ENCODE measurements at regions not wholly inside any gene's neighbourhood (a gene's known extent, or its start where the extent isn't known, plus 50 kb on each side); places are given as distances from the start of the nearest gene placed in this dataset.

DNA sequence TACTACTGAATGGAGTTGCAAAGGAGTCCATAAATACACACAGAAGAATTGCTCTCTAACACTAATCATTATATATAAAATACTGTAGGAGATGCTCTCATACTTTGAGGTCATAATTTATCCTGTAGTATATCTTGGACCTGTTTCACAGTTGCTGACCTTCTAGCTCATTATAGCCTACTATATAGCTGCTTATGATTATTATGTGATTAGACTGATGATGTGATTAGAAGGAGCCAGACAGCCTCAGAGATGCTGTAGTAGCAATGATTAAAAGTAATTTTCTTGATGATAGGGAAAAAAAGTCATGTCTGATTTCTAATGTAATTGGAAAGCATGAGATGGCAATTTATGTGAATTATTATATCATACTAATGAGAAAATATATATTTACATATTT lies 455.7 kb downstream of the CNTNAP4 start:
- no peak overlapping the region for H3K4me3 ChIP-seq (ENCODE audit: low read depth, low read length, poor library complexity, severe bottlenecking)
- no TSS peak for BruUV-seq (replicated peaks)
- ChIA-PET POLR2A (ENCODE audit: low non-redundant PET) (no interaction called here), CTCF (no interaction called here)
- intact Hi-C loops (cut with micrococcal nuclease; ENCODE audit: unreplicated experiment), result no loop called here
- H3K9me3 ChIP-seq (ENCODE audit: low read depth, low read length, poor library complexity, severe bottlenecking), result no peaks in the 10 kb centered on the region
- no peaks in the 10 kb centered on the region for H3K27me3 ChIP-seq (replicated peaks; ENCODE audit: insufficient read depth, low read depth, low read length, poor library complexity)
- H3K27ac ChIP-seq (ENCODE audit: low read depth, low read length, poor library complexity, severe bottlenecking), result no peak overlapping the region
- no peaks in the 10 kb centered on the region for H3K4me1 ChIP-seq (ENCODE audit: insufficient read depth, low read length, poor library complexity, severe bottlenecking)
- no peak for TF ChIP-seq EZH2 (IDR thresholded peaks at IDR 0.05; ENCODE audit: borderline replicate concordance, low read depth, low read length, poor library complexity, severe bottlenecking)
- TF ChIP-seq, protein P1, sequence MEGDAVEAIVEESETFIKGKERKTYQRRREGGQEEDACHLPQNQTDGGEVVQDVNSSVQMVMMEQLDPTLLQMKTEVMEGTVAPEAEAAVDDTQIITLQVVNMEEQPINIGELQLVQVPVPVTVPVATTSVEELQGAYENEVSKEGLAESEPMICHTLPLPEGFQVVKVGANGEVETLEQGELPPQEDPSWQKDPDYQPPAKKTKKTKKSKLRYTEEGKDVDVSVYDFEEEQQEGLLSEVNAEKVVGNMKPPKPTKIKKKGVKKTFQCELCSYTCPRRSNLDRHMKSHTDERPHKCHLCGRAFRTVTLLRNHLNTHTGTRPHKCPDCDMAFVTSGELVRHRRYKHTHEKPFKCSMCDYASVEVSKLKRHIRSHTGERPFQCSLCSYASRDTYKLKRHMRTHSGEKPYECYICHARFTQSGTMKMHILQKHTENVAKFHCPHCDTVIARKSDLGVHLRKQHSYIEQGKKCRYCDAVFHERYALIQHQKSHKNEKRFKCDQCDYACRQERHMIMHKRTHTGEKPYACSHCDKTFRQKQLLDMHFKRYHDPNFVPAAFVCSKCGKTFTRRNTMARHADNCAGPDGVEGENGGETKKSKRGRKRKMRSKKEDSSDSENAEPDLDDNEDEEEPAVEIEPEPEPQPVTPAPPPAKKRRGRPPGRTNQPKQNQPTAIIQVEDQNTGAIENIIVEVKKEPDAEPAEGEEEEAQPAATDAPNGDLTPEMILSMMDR (conservative IDR thresholded peaks at IDR 0.05; ENCODE audit: low read depth, low read length), result no peak
- no peak for DNase-seq (ENCODE audit: low spot score)
- H3K36me3 ChIP-seq (ENCODE audit: insufficient read depth, low read length, poor library complexity, severe bottlenecking), result no peaks in the 10 kb centered on the region

DNA sequence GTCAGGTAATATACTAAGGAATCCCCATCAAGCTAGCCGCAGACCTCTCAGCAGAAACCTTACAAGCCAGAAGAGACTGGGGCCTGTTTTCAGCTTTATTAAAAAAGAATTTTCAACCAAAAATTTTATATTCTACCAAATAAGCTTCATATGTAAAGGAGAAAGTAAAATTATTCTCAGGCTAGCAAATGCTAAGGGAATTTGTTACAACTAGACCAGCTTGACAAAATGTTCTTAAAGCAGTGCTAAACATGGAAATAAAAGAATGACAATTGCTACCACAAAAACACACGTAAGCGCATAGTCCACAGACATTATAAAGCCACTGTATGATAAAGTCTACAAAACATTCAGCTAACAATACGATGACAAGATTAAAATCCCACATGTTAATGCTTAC lies 449.4 kb upstream of the MON1B start:
- no peak for DNase-seq (ENCODE audit: low spot score)
- CTCF ChIA-PET, result no interaction called here
- POLR2A ChIA-PET (ENCODE audit: low non-redundant PET), result no interaction called here
- Histone ChIP-seq H3K36me3 (ENCODE audit: insufficient read depth, low read length, poor library complexity, severe bottlenecking) (no peaks in the 10 kb centered on the region), H3K27me3 (replicated peaks; ENCODE audit: insufficient read depth, low read depth, low read length, poor library complexity) (no peaks in the 10 kb centered on the region), H3K27ac (ENCODE audit: low read depth, low read length, poor library complexity, severe bottlenecking) (no peak overlapping the region), H3K4me3 (ENCODE audit: low read depth, low read length, poor library complexity, severe bottlenecking) (no peak overlapping the region), H3K4me1 (ENCODE audit: insufficient read depth, low read length, poor library complexity, severe bottlenecking) (no peaks in the 10 kb centered on the region), H3K9me3 (ENCODE audit: low read depth, low read length, poor library complexity, severe bottlenecking) (peaks cover 9% of the 10 kb centered on the region)
- BruUV-seq (replicated peaks), result no TSS peak
- intact Hi-C loops (cut with micrococcal nuclease; ENCODE audit: unreplicated experiment), result no loop called here
- TF ChIP-seq EZH2 (IDR thresholded peaks at IDR 0.05; ENCODE audit: borderline replicate concordance, low read depth, low read length, poor library complexity, severe bottlenecking), result no peak
- TF ChIP-seq, protein P1 (conservative IDR thresholded peaks at IDR 0.05; ENCODE audit: low read depth, low read length), result no peak

DNA sequence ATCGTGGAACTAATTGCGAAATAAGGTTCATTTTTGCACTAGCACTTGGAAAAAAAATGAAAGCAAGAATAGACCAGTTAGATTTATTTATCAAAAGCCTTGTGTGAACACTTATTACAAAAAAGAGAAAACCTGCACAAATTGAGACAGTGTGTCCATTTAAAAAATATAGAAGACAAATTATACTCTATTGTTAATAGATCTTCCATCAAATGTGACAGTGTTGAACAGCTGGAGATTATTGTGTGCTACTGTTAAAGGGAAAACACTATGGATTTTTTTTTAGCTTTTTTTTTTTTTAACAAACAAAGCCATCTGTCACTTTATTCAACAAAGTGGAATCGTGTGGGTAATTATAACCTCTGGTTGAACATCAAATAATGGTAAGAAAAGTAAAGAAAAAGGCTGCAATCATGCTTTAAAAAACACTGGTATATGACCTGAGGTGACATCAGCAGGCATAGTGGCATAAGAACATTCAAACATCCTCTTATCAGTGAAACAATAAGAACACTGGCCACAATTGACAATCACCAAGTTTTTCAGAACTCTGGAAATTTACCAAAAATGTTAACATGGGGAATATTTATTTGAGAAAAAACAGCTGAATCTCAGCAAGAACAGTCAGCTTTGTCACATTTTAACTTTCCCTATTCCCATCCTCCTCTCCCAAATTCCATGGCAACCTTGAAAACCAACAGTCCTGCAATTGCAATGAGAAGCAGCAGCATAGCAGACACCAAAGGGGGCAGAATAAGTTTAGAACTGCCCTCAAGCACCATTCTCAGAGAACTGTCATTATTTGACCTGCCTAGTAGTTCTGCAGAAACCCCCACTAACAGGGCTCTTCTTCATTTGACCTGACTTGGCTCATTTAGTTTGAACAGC lies 442.3 kb upstream of the MON1B start:
- no peak for DNase-seq (ENCODE audit: low spot score)
- ChIA-PET POLR2A (ENCODE audit: low non-redundant PET) (no interaction called here), CTCF (interaction anchor here (0.6 kb wide), 1 partner anchor 322 kb away, joined by 3 read pairs; no protein-coding TSS in a partner anchor)
- TF ChIP-seq, protein P1 (conservative IDR thresholded peaks at IDR 0.05; ENCODE audit: low read depth, low read length), result no peak
- TF ChIP-seq EZH2 (IDR thresholded peaks at IDR 0.05; ENCODE audit: borderline replicate concordance, low read depth, low read length, poor library complexity, severe bottlenecking), result no peak
- Histone ChIP-seq H3K4me3 (ENCODE audit: low read depth, low read length, poor library complexity, severe bottlenecking) (no peak overlapping the region), H3K9me3 (ENCODE audit: low read depth, low read length, poor library complexity, severe bottlenecking) (no peaks in the 10 kb centered on the region), H3K36me3 (ENCODE audit: insufficient read depth, low read length, poor library complexity, severe bottlenecking) (no peaks in the 10 kb centered on the region), H3K4me1 (ENCODE audit: insufficient read depth, low read length, poor library complexity, severe bottlenecking) (no peaks in the 10 kb centered on the region), H3K27ac (ENCODE audit: low read depth, low read length, poor library complexity, severe bottlenecking) (no peak overlapping the region), H3K27me3 (replicated peaks; ENCODE audit: insufficient read depth, low read depth, low read length, poor library complexity) (no peaks in the 10 kb centered on the region)
- BruUV-seq (replicated peaks), result no TSS peak
- intact Hi-C loops (cut with micrococcal nuclease; ENCODE audit: unreplicated experiment), result no loop called here
